ENCODE measurements at regions not wholly inside any gene's neighbourhood (a gene's known extent, or its start where the extent isn't known, plus 50 kb on each side); places are given as distances from the start of the nearest gene placed in this dataset.

GRCh38 chr9:107949061-107949460, 459.5 kb upstream of the KLF4 start:
- TF ChIP-seq PRDM10 (tag by site-specific recombination; IDR thresholded peaks at IDR 0.05) (no peak), ZFP37 (tag by site-specific recombination; IDR thresholded peaks at IDR 0.05) (no peak), ATF2 (tag by site-specific recombination; IDR thresholded peaks at IDR 0.05; ENCODE audit: low read depth) (no peak), CTCF (tag by site-specific recombination; IDR thresholded peaks at IDR 0.05) (no peak), ZBTB26 (tag by site-specific recombination; optimal IDR thresholded peaks at IDR 0.05) (no peak), ZNF398 (tag by site-specific recombination; IDR thresholded peaks at IDR 0.05) (no peak), ZNF658 (tag by site-specific recombination; IDR thresholded peaks at IDR 0.05) (no peak), PBX3 (CRISPR knock-in tag; IDR thresholded peaks at IDR 0.05) (no peak), ZNF10 (tag by site-specific recombination; IDR thresholded peaks at IDR 0.05) (no peak), ZNF768 (tag by site-specific recombination; IDR thresholded peaks at IDR 0.05) (no peak)
